SH-SY5Y (cell line): ENCODE measurements at regions not wholly inside any gene's neighbourhood (a gene's known extent, or its start where the extent isn't known, plus 50 kb on each side); places are given as distances from the start of the nearest gene placed in this dataset.

Experiments used
- GATA2 ChIP-seq: IDR thresholded peaks from 2 replicates; pipeline ENCODE4 v1.6.1; 2011; ENCODE audit warnings: mild to moderate bottlenecking, low read depth, low read length
- GATA3 ChIP-seq: IDR thresholded peaks from 2 replicates; pipeline ENCODE4 v1.6.1; 2011; ENCODE audit warnings: low read depth, mild to moderate bottlenecking, low read length, moderate library complexity

DNA sequence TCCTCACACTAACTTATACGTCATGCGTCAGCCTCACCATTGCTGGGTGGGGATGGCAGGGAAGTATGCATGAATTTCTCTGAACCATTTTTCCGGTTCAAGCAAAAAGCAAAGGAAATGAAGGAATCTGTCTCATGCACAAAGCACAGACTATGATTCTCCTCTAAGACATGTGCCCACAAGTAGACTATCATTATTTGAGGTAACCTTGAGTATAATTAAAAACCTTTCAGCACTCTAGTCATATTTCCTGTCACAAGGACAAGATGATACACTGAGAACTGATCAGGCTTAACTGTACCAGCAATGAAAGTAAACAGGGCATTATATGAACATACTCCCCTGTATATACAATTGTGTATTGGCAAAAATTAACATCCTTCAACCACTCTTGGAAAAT lies 56.7 kb upstream of the TSC22D2 start:
- TF ChIP-seq GATA2: no peak
- TF ChIP-seq GATA3: no peak
